Uterus (tissue), 3 donors: ENCODE measurements at regions not wholly inside any gene's neighbourhood (a gene's known extent, or its start where the extent isn't known, plus 50 kb on each side); places are given as distances from the start of the nearest gene placed in this dataset.

Experiments
- DNase-seq, 2 donors: peaks; one replicate each; pipeline ENCODE4 v3.0.0-alpha.2; 2019 to 2020
- H3K27ac ChIP-seq, 2 donors: fragments of 200-600 bp; sonication (generic); 1 replicate in 1 of 2; 2 replicates in 1 of 2; pipeline ENCODE4 v1.5.1; 2016 to 2018
- H3K27me3 ChIP-seq, 2 donors: fragments of 200-600 bp; sonication (generic); one replicate each; pipeline ENCODE4 v1.5.1; 2018 to 2019; ENCODE audit warnings: control low read depth in 1 of 2
- H3K36me3 ChIP-seq, 2 donors: fragments of 200-600 bp; sonication (generic); one replicate each; pipeline ENCODE4 v1.5.1; 2019; ENCODE audit warnings: control low read depth in 1 of 2
- H3K4me1 ChIP-seq, 2 donors: fragments of 200-600 bp; sonication (generic); one replicate each; pipeline ENCODE4 v1.5.1; 2018 to 2019; ENCODE audit warnings: control low read depth in 1 of 2
- H3K4me3 ChIP-seq, 2 donors: fragments of 200-600 bp; sonication (generic); 1 replicate in 1 of 2; 2 replicates in 1 of 2; pipeline ENCODE4 v1.5.1; 2018 to 2019; ENCODE audit warnings: mild to moderate bottlenecking in 1 of 2
- H3K9me3 ChIP-seq, 2 donors: fragments of 200-600 bp; sonication (generic); one replicate each; pipeline ENCODE4 v1.5.1; 2019; ENCODE audit warnings: control low read depth in 1 of 2
- POLR2A ChIP-seq, 2 donors: fragments of 450-650 bp; IDR thresholded peaks; one replicate each; pipeline ENCODE4 v1.6.1; 2016; ENCODE audit warnings: antibody characterized with exemption in 2 of 2, mild to moderate bottlenecking in 1 of 2, moderate library complexity in 1 of 2
- intact Hi-C: fragments of 100-400 bp; cut with DNase I; formaldehyde crosslinking; loops from one replicate; pipeline ENCODE4 v1.15.1; 2023; ENCODE audit warnings: low total_unique reads
- TF ChIP-seq, protein P1 (sequence below), 4 experiments: fragments of 200-600 bp in 2 of 4; fragments of 450-650 bp in 2 of 4; sonication (generic) in 2 of 4; IDR thresholded peaks; one replicate each; pipeline ENCODE4 v1.5.1; 2016 to 2019; ENCODE audit warnings: antibody characterized with exemption in 4 of 4, mild to moderate bottlenecking in 2 of 4, moderate library complexity in 1 of 4
- donor health status: DM: yes; HTN: yes; CAD: no.

DNA sequence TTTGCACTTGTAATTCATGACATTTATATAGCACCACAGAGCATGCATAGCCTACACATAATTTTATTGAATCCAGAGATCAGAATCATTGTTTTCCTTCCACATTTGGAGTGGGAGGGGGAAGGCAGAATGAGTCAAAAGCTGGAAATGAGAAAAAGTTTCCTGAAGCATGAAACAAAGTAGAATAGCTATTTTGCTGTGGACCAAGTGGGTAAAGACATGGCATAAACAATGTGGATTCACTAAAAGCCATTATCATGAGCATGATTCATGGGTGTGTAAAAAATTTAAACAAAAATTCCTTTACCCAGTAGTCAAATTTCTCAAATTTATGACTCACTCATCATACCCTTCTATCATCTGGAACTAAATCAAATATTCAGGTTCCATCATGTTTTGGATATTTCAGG, 97.9 kb downstream of the YIPF5 start:
- Histone ChIP-seq H3K36me3 (no peaks in the 10 kb centered on the region), H3K27ac (no peak overlapping the region), H3K4me3 (no peak overlapping the region), H3K9me3 (no peaks in the 10 kb centered on the region), H3K27me3 (no peaks in the 10 kb centered on the region), H3K4me1 (no peaks in the 10 kb centered on the region)
- intact Hi-C loops: no loop called here
- TF ChIP-seq, protein P1, sequence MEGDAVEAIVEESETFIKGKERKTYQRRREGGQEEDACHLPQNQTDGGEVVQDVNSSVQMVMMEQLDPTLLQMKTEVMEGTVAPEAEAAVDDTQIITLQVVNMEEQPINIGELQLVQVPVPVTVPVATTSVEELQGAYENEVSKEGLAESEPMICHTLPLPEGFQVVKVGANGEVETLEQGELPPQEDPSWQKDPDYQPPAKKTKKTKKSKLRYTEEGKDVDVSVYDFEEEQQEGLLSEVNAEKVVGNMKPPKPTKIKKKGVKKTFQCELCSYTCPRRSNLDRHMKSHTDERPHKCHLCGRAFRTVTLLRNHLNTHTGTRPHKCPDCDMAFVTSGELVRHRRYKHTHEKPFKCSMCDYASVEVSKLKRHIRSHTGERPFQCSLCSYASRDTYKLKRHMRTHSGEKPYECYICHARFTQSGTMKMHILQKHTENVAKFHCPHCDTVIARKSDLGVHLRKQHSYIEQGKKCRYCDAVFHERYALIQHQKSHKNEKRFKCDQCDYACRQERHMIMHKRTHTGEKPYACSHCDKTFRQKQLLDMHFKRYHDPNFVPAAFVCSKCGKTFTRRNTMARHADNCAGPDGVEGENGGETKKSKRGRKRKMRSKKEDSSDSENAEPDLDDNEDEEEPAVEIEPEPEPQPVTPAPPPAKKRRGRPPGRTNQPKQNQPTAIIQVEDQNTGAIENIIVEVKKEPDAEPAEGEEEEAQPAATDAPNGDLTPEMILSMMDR (IDR thresholded peaks at IDR 0.05): no peak
- TF ChIP-seq POLR2A (IDR thresholded peaks at IDR 0.05): no peak
- DNase-seq: no peak

DNA sequence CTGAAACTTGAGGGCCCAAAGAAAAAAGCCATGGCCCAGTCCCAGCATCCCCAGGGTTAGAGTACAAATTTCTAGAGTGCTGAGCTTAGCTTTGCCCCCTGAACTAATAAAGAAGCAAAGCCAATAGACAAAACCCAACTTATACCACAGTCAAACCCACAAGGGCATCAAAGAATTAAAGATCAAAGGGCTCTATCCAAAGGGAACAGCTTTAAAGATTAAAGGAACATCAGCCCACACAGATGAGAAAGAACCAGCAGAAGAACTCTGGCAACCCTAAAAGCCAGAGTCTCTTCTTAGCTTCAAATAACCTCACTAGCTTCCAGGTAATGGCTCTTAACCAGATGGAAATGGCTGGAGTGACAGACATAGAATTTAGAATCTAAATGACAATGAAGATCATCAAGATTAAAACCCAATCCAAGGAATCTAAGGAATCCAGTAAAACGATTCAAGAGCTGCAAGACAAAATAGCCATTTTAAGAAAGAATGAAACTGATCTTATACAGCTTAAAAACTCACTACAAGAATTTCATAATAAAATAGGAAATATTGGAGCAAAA, 93.9 kb downstream of the YIPF5 start:
- Histone ChIP-seq H3K4me1 (no peaks in the 10 kb centered on the region), H3K36me3 (no peaks in the 10 kb centered on the region), H3K27me3 (no peaks in the 10 kb centered on the region), H3K9me3 (no peaks in the 10 kb centered on the region), H3K4me3 (no peak overlapping the region), H3K27ac (no peak overlapping the region)
- intact Hi-C loops: no loop called here
- TF ChIP-seq POLR2A (IDR thresholded peaks at IDR 0.05): no peak
- TF ChIP-seq, protein P1 (IDR thresholded peaks at IDR 0.05): no peak
- no peak for DNase-seq

DNA sequence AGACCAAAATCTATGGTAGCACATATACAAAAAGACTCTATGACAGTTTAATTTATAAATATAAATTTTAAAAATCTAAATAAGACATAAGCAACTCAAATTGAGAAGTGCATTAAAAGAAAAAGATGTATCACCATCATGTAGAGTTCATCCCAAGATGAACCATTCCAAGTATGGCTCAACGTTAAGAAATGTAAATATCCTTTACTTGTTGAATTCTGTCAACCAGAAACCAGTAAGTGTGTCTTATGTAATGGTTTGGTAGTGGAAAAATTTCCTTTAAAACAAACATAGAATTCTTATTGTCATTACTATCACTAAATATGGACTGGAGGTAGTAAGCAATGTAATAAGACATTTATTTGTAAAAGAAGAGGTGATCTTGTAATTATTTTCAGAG, 87.3 kb downstream of the YIPF5 start:
- no peaks in the 10 kb centered on the region for H3K27me3 ChIP-seq
- no peak overlapping the region for H3K4me3 ChIP-seq
- no peaks in the 10 kb centered on the region for H3K9me3 ChIP-seq
- intact Hi-C loops: no loop called here
- no peak for TF ChIP-seq POLR2A (IDR thresholded peaks at IDR 0.05)
- TF ChIP-seq, protein P1 (IDR thresholded peaks at IDR 0.05): no peak
- no peaks in the 10 kb centered on the region for H3K4me1 ChIP-seq
- no peak overlapping the region for H3K27ac ChIP-seq
- no peak for DNase-seq
- H3K36me3 ChIP-seq: no peaks in the 10 kb centered on the region

DNA sequence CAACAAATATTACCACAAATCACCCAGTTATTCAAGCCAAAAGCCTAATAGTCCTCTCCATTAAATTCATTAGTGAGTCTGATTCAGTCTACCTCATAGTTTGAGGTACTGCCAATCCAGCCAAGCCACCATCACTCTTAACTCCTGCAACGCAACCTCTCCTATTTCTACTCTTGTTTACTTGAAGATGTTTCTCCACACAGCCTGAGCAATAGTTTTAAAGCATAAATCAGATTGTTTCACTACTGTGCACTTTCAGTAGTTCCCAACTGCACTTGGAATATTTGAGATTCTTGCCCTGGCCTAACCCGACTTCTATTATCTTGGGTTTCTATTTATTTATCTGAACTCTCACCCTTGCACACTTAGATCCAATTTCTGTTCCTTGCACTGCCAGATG, 85.5 kb downstream of the YIPF5 start:
- no peak for DNase-seq
- Histone ChIP-seq H3K9me3 (no peaks in the 10 kb centered on the region), H3K4me3 (no peak overlapping the region), H3K27ac (no peak overlapping the region), H3K27me3 (no peaks in the 10 kb centered on the region), H3K36me3 (no peaks in the 10 kb centered on the region), H3K4me1 (no peaks in the 10 kb centered on the region)
- TF ChIP-seq POLR2A (IDR thresholded peaks at IDR 0.05): no peak
- intact Hi-C loops: no loop called here

DNA sequence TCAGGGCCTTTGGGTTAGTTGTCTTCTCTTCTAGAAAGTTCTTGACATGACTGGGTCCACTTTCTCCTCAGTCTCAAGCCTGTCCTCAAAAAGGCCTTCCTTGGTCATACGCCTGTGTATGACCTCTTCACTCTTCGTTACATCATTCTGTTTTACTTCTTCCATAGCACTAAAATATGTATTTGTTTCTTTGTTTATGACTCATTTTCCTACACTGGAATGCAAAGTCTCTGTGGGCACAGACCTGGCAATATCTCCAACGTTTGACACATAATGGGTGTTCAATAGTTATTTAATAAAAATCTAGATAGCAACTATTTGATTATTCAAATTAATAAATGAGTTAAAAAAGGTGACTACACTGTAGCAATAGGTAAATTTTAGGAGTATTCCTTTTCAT, 85.1 kb downstream of the YIPF5 start:
- H3K4me1 ChIP-seq: no peaks in the 10 kb centered on the region
- DNase-seq: no peak
- no peaks in the 10 kb centered on the region for H3K36me3 ChIP-seq
- no peak for TF ChIP-seq POLR2A (IDR thresholded peaks at IDR 0.05)
- TF ChIP-seq, protein P1 (IDR thresholded peaks at IDR 0.05): no peak
- H3K4me3 ChIP-seq: no peak overlapping the region
- H3K9me3 ChIP-seq: no peaks in the 10 kb centered on the region
- H3K27ac ChIP-seq: no peak overlapping the region
- no peaks in the 10 kb centered on the region for H3K27me3 ChIP-seq
- intact Hi-C loops: no loop called here

DNA sequence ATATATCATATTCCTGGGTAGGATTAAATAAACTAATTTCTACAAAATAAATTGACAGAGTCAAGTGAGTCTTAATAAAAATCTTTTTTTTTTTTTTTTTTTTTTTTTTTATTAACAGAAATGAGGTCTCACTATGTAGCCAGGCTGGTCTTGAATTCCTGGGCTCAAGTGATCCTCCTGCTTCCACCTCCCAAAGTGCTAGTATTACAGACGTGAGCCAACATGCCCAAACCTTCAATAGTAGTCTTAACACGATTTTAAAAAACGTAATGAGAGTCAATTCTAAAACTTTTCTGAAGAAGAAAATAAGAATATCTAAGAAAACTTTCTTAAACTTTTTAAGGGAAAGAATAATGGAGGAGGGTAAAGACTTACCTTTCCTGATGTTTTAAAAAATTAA, 84.2 kb downstream of the YIPF5 start:
- no peak for DNase-seq
- Histone ChIP-seq H3K4me3 (no peak overlapping the region), H3K36me3 (no peaks in the 10 kb centered on the region), H3K9me3 (no peaks in the 10 kb centered on the region), H3K4me1 (no peaks in the 10 kb centered on the region), H3K27ac (no peak overlapping the region), H3K27me3 (no peaks in the 10 kb centered on the region)
- intact Hi-C loops: no loop called here
- TF ChIP-seq POLR2A (IDR thresholded peaks at IDR 0.05): no peak
- TF ChIP-seq, protein P1 (IDR thresholded peaks at IDR 0.05): no peak
